Gastroesophageal sphincter (tissue), 4 donors: ENCODE measurements at regions not wholly inside any gene's neighbourhood (a gene's known extent, or its start where the extent isn't known, plus 50 kb on each side); places are given as distances from the start of the nearest gene placed in this dataset.

ENCODE experiments used
- ATAC-seq: fragments of 150-250 bp; one replicate; pipeline ENCODE4 v1.9.1; 2016; ENCODE audit warnings: mild to moderate bottlenecking, moderate library complexity
- H3K27ac ChIP-seq, 4 donors: fragments of 200-600 bp; sonication (generic) in 3 of 4; 1 replicate in 3 of 4; 2 replicates in 1 of 4; pipeline ENCODE4 v1.5.1; 2016 to 2019
- H3K27me3 ChIP-seq: fragments of 200-600 bp; sonication (generic); one replicate; pipeline ENCODE4 v1.5.1; 2019
- H3K36me3 ChIP-seq, 2 donors: fragments of 200-600 bp; sonication (generic); one replicate each; pipeline ENCODE4 v1.5.1; 2019; ENCODE audit warnings: control low read depth in 1 of 2
- H3K4me1 ChIP-seq, 3 donors: fragments of 200-600 bp; sonication (generic); 1 replicate in 2 of 3; 2 replicates in 1 of 3; pipeline ENCODE4 v1.5.1; 2016 to 2019; ENCODE audit warnings: control low read depth in 2 of 3
- H3K4me3 ChIP-seq, 2 donors: fragments of 200-600 bp; sonication (generic); one replicate each; pipeline ENCODE4 v1.5.1; 2019; ENCODE audit warnings: mild to moderate bottlenecking in 1 of 2, moderate library complexity in 1 of 2
- H3K9me3 ChIP-seq, 3 donors: fragments of 200-600 bp; sonication (generic); one replicate each; pipeline ENCODE4 v1.5.1; 2017 to 2019; ENCODE audit warnings: control low read depth in 2 of 3
- EP300 ChIP-seq: sonication (generic); formaldehyde crosslinking; IDR thresholded peaks from one replicate; pipeline ENCODE4 v1.6.1; 2017; ENCODE audit warnings: antibody characterized with exemption, mild to moderate bottlenecking
- POLR2A ChIP-seq, 2 donors: fragments of 450-650 bp; IDR thresholded peaks; one replicate each; pipeline ENCODE4 v1.6.1; 2017; ENCODE audit warnings: antibody characterized with exemption in 2 of 2, mild to moderate bottlenecking in 2 of 2, moderate library complexity in 1 of 2
- POLR2AphosphoS5 ChIP-seq: sonication (generic); formaldehyde crosslinking; IDR thresholded peaks from one replicate; pipeline ENCODE4 v1.6.1; 2017; ENCODE audit warnings: antibody characterized with exemption
- WGBS, 2 donors: methylation state at CpG; one replicate each; pipeline ENCODE4 v1.1.5; 2018; ENCODE audit warnings: low coverage in 1 of 2; 5-methylcytosine and 5-hydroxymethylcytosine counted together
- TF ChIP-seq, protein P1 (sequence below), 4 experiments: fragments of 200-600 bp in 2 of 4; fragments of 450-650 bp in 2 of 4; sonication (generic) in 1 of 4; IDR thresholded peaks; one replicate each; pipeline ENCODE4 v1.5.1; 2017 to 2019; ENCODE audit warnings: antibody characterized with exemption in 4 of 4, mild to moderate bottlenecking in 2 of 4, moderate library complexity in 2 of 4

GRCh38 chr3:56879436-56880215 lies 77.9 kb upstream of the ARHGEF3 start:
- Histone ChIP-seq H3K4me1 (peaks cover 0 to 19% (median 0%) of the 10 kb centered on the region in 3 donors), H3K27me3 (no peaks in the 10 kb centered on the region), H3K9me3 (no peaks in the 10 kb centered on the region), H3K4me3 (no peak overlapping the region), H3K27ac (no peak overlapping the region), H3K36me3 (no peaks in the 10 kb centered on the region)
- 8 to 44% methylated on average over 3 of the region's 3 CpGs for WGBS, 2 donors
- TF ChIP-seq, protein P1, sequence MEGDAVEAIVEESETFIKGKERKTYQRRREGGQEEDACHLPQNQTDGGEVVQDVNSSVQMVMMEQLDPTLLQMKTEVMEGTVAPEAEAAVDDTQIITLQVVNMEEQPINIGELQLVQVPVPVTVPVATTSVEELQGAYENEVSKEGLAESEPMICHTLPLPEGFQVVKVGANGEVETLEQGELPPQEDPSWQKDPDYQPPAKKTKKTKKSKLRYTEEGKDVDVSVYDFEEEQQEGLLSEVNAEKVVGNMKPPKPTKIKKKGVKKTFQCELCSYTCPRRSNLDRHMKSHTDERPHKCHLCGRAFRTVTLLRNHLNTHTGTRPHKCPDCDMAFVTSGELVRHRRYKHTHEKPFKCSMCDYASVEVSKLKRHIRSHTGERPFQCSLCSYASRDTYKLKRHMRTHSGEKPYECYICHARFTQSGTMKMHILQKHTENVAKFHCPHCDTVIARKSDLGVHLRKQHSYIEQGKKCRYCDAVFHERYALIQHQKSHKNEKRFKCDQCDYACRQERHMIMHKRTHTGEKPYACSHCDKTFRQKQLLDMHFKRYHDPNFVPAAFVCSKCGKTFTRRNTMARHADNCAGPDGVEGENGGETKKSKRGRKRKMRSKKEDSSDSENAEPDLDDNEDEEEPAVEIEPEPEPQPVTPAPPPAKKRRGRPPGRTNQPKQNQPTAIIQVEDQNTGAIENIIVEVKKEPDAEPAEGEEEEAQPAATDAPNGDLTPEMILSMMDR (IDR thresholded peaks at IDR 0.05): no peak
- TF ChIP-seq EP300: no peak
- no peak for TF ChIP-seq POLR2AphosphoS5
- peak; percentile 41 for ATAC-seq

- no peak for TF ChIP-seq EP300
- TF ChIP-seq, protein P1 (IDR thresholded peaks at IDR 0.05): no peak
- TF ChIP-seq POLR2A (IDR thresholded peaks at IDR 0.05): no peak
- no peak for TF ChIP-seq POLR2AphosphoS5
Observed at GRCh38 chr3:56878074-56878473, 76.3 kb upstream of the ARHGEF3 start.

DNA sequence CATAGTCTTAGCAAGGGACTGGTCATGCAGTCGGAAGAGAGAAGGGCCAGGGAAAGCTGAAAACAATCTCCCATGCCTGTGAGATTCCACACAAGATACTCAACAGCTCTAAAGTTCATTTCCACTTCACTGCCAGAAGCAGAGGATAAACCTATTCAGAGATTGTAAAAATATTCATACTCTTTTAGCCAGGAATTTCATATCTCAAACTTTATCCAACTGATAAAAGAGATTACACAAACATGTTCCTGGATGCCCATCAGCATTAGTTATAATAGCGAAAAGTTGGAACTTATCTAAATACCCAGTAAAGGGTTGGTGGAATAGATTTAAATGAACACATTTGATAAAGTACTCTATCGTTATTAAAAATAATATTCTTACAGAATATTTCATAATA lies 75.2 kb upstream of the ARHGEF3 start:
- ATAC-seq: no peak
- Histone ChIP-seq H3K4me1 (peaks cover 0 to 19% (median 0%) of the 10 kb centered on the region in 3 donors), H3K36me3 (no peaks in the 10 kb centered on the region), H3K27me3 (no peaks in the 10 kb centered on the region), H3K9me3 (no peaks in the 10 kb centered on the region), H3K4me3 (no peak overlapping the region), H3K27ac (no peak overlapping the region)
- 55 to 88% methylated on average over 2 to 3 of the region's 3 CpGs for WGBS, 2 donors
- no peak for TF ChIP-seq POLR2A (IDR thresholded peaks at IDR 0.05)
- no peak for TF ChIP-seq POLR2AphosphoS5
- TF ChIP-seq, protein P1 (IDR thresholded peaks at IDR 0.05): no peak
- TF ChIP-seq EP300: no peak

More at GRCh38 chr3:56878074-56878473, 76.3 kb upstream of the ARHGEF3 start:
- Histone ChIP-seq H3K36me3 (no peaks in the 10 kb centered on the region), H3K4me3 (no peak overlapping the region), H3K9me3 (no peaks in the 10 kb centered on the region), H3K27me3 (no peaks in the 10 kb centered on the region), H3K27ac (no peak overlapping the region), H3K4me1 (peaks cover 0 to 19% (median 0%) of the 10 kb centered on the region in 3 donors)
- 36 to 38% methylated on average over 5 to 8 of the region's 8 CpGs for whole genome bisulfite sequencing, 2 donors
- no peak for ATAC-seq

GRCh38 chr3:56874269-56874668 lies 72.5 kb upstream of the ARHGEF3 start:
- ATAC-seq: no peak
- no peak for TF ChIP-seq POLR2AphosphoS5
- TF ChIP-seq POLR2A (IDR thresholded peaks at IDR 0.05): no peak
- no peak for TF ChIP-seq EP300
- TF ChIP-seq, protein P1 (IDR thresholded peaks at IDR 0.05): no peak
- peaks cover 0 to 12% (median 0%) of the 10 kb centered on the region in 3 donors for H3K4me1 ChIP-seq
- WGBS, 2 donors: 61 to 79% methylated on average over 4 of the region's 4 CpGs
- no peak overlapping the region for H3K27ac ChIP-seq
- no peaks in the 10 kb centered on the region for H3K27me3 ChIP-seq
- H3K36me3 ChIP-seq: no peaks in the 10 kb centered on the region
- no peaks in the 10 kb centered on the region for H3K9me3 ChIP-seq
- H3K4me3 ChIP-seq: no peak overlapping the region

DNA sequence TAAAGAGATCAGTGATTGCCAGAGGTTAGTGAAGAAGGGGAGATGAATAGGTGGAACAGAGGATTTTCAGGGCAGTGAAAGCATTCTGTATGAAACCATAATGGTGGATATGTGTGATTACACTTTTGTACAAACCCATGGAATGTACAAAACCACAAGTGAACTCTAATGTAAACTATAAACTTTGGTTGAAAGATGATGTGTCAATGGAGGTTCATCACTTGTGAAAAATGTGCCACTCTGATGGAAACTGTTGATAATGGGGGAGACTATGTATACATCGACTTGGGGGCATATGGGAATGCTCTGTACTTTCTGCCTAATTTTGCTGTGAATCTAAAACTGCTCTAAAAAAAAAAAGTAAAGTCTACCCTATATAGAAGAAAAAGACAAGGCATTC lies 68.7 kb upstream of the ARHGEF3 start:
- ATAC-seq: no peak
- WGBS, 2 donors: 58 to 71% methylated on average over 1 of the region's 1 CpG
- Histone ChIP-seq H3K36me3 (no peaks in the 10 kb centered on the region), H3K4me3 (no peak overlapping the region), H3K27me3 (no peaks in the 10 kb centered on the region), H3K27ac (no peak overlapping the region), H3K9me3 (no peaks in the 10 kb centered on the region), H3K4me1 (no peaks in the 10 kb centered on the region)
- TF ChIP-seq POLR2AphosphoS5: no peak
- no peak for TF ChIP-seq POLR2A (IDR thresholded peaks at IDR 0.05)
- no peak for TF ChIP-seq EP300
- TF ChIP-seq, protein P1 (IDR thresholded peaks at IDR 0.05): no peak
